HCT116 (cell line): ENCODE measurements at regions not wholly inside any gene's neighbourhood (a gene's known extent, or its start where the extent isn't known, plus 50 kb on each side); places are given as distances from the start of the nearest gene placed in this dataset.

Experiments
- ATAC-seq: fragments of 200-7000 bp; cut with Tn5 transposase; 2 replicates; pipeline ENCODE4 v1.9.1; 2020; ENCODE audit warnings: mild to moderate bottlenecking, moderate library complexity
- BruUV-seq: library from RNA; stranded (reverse); fragments of 400-500 nt; replicated peaks from 2 replicates; lab custom pipeline; 2021; lab: Mats Ljungman, UMichigan
- CTCF ChIA-PET: fragments of 300-600 bp; sonication (Branson Sonifier 250); formaldehyde crosslinking; loops from one replicate; lab custom pipeline; 2021; ENCODE audit warnings: antibody characterized with exemption; lab: Charles Lee
- POLR2A ChIA-PET: fragments of 300-600, 350-600 bp; sonication (Branson Sonifier 250); formaldehyde crosslinking; loops from one replicate; lab custom pipeline; 2021; ENCODE audit warnings: antibody characterized with exemption; lab: Charles Lee
- RAD21 ChIA-PET, 2 experiments: fragments of 300-600 bp; sonication (Branson Sonifier 250); formaldehyde crosslinking; loops; one replicate each; lab custom pipeline; 2023; ENCODE audit warnings: low total read pairs in 2 of 2; ENCODE audit not compliant: uncharacterized antibody in 2 of 2, unreplicated experiment in 2 of 2, low non-redundant PET in 1 of 2; lab: Charles Lee
- DNase-seq: peaks from one replicate; pipeline ENCODE4 v3.0.0-alpha.2; 2010; ENCODE audit warnings: low read depth, low spot score
- H2AFZ ChIP-seq: fragments of 200-600 bp; shearing (Covaris generic), sonication (generic); 2 replicates; pipeline ENCODE4 v1.6.1; 2017; ENCODE audit warnings: low read depth, mixed run types, mixed read lengths, antibody characterized with exemption, low read length; ENCODE audit not compliant: poor library complexity, severe bottlenecking
- H3K27ac ChIP-seq: 2 replicates; pipeline ENCODE4 v1.5.1; 2012; ENCODE audit warnings: low read depth, low read length
- H3K27me3 ChIP-seq: fragments of 200-600 bp; sonication (generic); 2 replicates; pipeline ENCODE4 v1.6.1; 2016; ENCODE audit warnings: mixed run types, low read length, mixed read lengths; ENCODE audit not compliant: insufficient read depth
- H3K36me3 ChIP-seq, 2 experiments: fragments of 200-500 bp in 1 of 2; fragments of 200-600 bp in 1 of 2; sonication (Bioruptor generic) in 1 of 2; sonication (generic) in 1 of 2; 2 replicates each; pipeline versions ENCODE4 v1.5.1 to v1.6.1; 2014 to 2016; ENCODE audit warnings: low read length in 2 of 2, inconsistent platforms in 1 of 2, mixed read lengths in 1 of 2, mixed run types in 1 of 2; ENCODE audit not compliant: insufficient read depth in 2 of 2, control insufficient read depth in 1 of 2
- H3K4me1 ChIP-seq, 2 experiments: fragments of 200-600 bp in 1 of 2; sonication (generic) in 1 of 2; 2 replicates each; pipeline versions ENCODE4 v1.5.1 to v1.6.1; 2012 to 2017; ENCODE audit warnings: low read length in 2 of 2, inconsistent platforms in 1 of 2, mild to moderate bottlenecking in 1 of 2, mixed read lengths in 1 of 2, mixed run types in 1 of 2, moderate library complexity in 1 of 2; ENCODE audit not compliant: insufficient read depth in 2 of 2, control insufficient read depth in 1 of 2
- H3K4me2 ChIP-seq: fragments of 200-600 bp; sonication (generic); 2 replicates; pipeline ENCODE4 v1.6.1; 2017; ENCODE audit warnings: mixed run types, low read length, mixed read lengths
- H3K4me3 ChIP-seq, 2 experiments: fragments of 200-600 bp in 1 of 2; sonication (generic) in 1 of 2; replicated peaks in 1 of 2; 2 replicates each; pipeline ENCODE4 v1.5.1; 2011 to 2016; ENCODE audit warnings: low read length in 2 of 2, control low read depth in 1 of 2, low read depth in 1 of 2, mild to moderate bottlenecking in 1 of 2, mixed read lengths in 1 of 2, mixed run types in 1 of 2
- H3K79me2 ChIP-seq: fragments of 200-600 bp; sonication (generic); 2 replicates; pipeline ENCODE4 v1.6.1; 2017; ENCODE audit warnings: mild to moderate bottlenecking, mixed run types, low read length, moderate library complexity, mixed read lengths; ENCODE audit not compliant: insufficient read depth
- H3K9ac ChIP-seq: fragments of 200-600 bp; sonication (generic); 2 replicates; pipeline ENCODE4 v1.6.1; 2016; ENCODE audit warnings: low read length, mixed read lengths
- H3K9me2 ChIP-seq: fragments of 200-600 bp; sonication (generic), shearing (Covaris generic); 2 replicates; pipeline ENCODE4 v1.6.1; 2017; ENCODE audit warnings: mixed run types, mild to moderate bottlenecking, moderate library complexity; ENCODE audit not compliant: insufficient read depth
- H3K9me3 ChIP-seq, 2 experiments: fragments of 200-500 bp in 1 of 2; fragments of 200-600 bp in 1 of 2; sonication (Bioruptor generic) in 1 of 2; sonication (generic) in 1 of 2; 2 replicates each; pipeline ENCODE4 v1.6.1; 2014 to 2017; ENCODE audit warnings: low read length in 2 of 2, mixed read lengths in 2 of 2, inconsistent platforms in 1 of 2, low read depth in 1 of 2, mild to moderate bottlenecking in 1 of 2, mixed run types in 1 of 2, moderate library complexity in 1 of 2; ENCODE audit not compliant: control insufficient read depth in 1 of 2, insufficient read depth in 1 of 2
- H4K20me1 ChIP-seq: fragments of 200-600 bp; sonication (generic), shearing (Covaris generic); 2 replicates; pipeline ENCODE4 v1.6.1; 2017; ENCODE audit warnings: mixed run types, mild to moderate bottlenecking, moderate library complexity; ENCODE audit not compliant: insufficient read depth
- CBX3 ChIP-seq: IDR thresholded peaks from 2 replicates; pipeline ENCODE4 v1.6.1; 2012; ENCODE audit warnings: low read depth
- CEBPB ChIP-seq: IDR thresholded peaks from 2 replicates; pipeline ENCODE4 v1.6.1; 2012; ENCODE audit warnings: low read depth
- ELF1 ChIP-seq: IDR thresholded peaks from 2 replicates; pipeline ENCODE4 v1.6.1; 2012; ENCODE audit warnings: low read depth, borderline replicate concordance
- EZH2 ChIP-seq: fragments of 200-600 bp; sonication (generic); IDR thresholded peaks from 2 replicates; pipeline ENCODE4 v1.6.1; 2017; ENCODE audit warnings: antibody characterized with exemption, mixed run types
- EZH2phosphoT487 ChIP-seq: fragments of 200-600 bp; IDR thresholded peaks from 2 replicates; pipeline ENCODE4 v1.6.1; 2018; ENCODE audit warnings: antibody characterized with exemption, borderline replicate concordance
- FOSL1 ChIP-seq: IDR thresholded peaks from 2 replicates; pipeline ENCODE4 v1.6.1; 2012; ENCODE audit warnings: low read depth
- JUND ChIP-seq: IDR thresholded peaks from 2 replicates; pipeline ENCODE4 v1.6.1; 2012
- POLR2A ChIP-seq: IDR thresholded peaks from 2 replicates; pipeline ENCODE4 v1.7.0; 2011; ENCODE audit warnings: borderline replicate concordance; ENCODE audit not compliant: insufficient read depth, insufficient read length; ENCODE audit errors: extremely low read depth
- RAD21 ChIP-seq: IDR thresholded peaks from 2 replicates; pipeline ENCODE4 v1.6.1; 2012; ENCODE audit warnings: low read depth, mild to moderate bottlenecking
- SP1 ChIP-seq: IDR thresholded peaks from 2 replicates; pipeline ENCODE4 v1.6.1; 2012; ENCODE audit warnings: low read depth
- SRF ChIP-seq: IDR thresholded peaks from 2 replicates; pipeline ENCODE4 v1.6.1; 2012; ENCODE audit warnings: low read depth
- ZFX ChIP-seq: fragments of 450-650 bp; IDR thresholded peaks from 2 replicates; pipeline ENCODE4 v1.6.1; 2017
- intact Hi-C: fragments of 100-400 bp; cut with micrococcal nuclease; formaldehyde crosslinking; loops from 2 replicates; pipeline ENCODE4 v1.10.0; 2022
- TF ChIP-seq, protein P1 (sequence below): IDR thresholded peaks from 2 replicates; pipeline ENCODE4 v1.6.1; 2012

DNA sequence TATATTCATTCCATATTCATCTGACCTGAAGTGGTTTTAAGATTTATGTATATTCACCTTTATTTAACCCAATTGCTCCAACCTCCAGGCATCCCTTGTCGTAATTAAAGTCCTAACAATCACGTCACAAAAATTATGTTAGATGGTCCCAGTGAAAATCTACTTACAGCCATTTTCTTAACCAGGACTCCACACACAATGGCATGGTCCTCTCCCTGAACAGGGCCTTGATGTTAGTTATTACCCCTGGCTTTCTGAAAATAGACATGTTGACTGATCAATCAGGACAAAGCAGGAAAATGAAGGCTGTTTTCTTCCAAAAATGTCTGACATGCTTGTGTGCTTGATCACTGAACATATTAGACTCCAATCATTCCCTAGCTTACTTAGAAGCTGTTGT is 542.7 kb upstream of the SLITRK5 start:
- Histone ChIP-seq H3K79me2 (no peaks in the 10 kb centered on the region), H2AFZ (no peak overlapping the region), H3K4me3 (no peak overlapping the region), H3K9ac (no peak overlapping the region), H3K4me1 (peaks cover 4 to 12% of the 10 kb centered on the region in 2 experiments), H3K27ac (no peak overlapping the region), H3K27me3 (no peaks in the 10 kb centered on the region), H3K9me3 (no peaks in the 10 kb centered on the region), H3K36me3 (no peaks in the 10 kb centered on the region), H3K9me2 (no peaks in the 10 kb centered on the region), H4K20me1 (no peaks in the 10 kb centered on the region), H3K4me2 (no peak overlapping the region)
- intact Hi-C loops, result no loop called here
- BruUV-seq, result no TSS peak
- TF ChIP-seq SP1 (no peak), ELF1 (no peak), EZH2phosphoT487 (no peak), FOSL1 (no peak), EZH2 (no peak), SRF (no peak)
- TF ChIP-seq, protein P1, sequence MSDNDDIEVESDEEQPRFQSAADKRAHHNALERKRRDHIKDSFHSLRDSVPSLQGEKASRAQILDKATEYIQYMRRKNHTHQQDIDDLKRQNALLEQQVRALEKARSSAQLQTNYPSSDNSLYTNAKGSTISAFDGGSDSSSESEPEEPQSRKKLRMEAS, result no peak
- ATAC-seq (no peak), DNase-seq (no peak)
- RAD21 ChIA-PET, result no interaction called here
- POLR2A ChIA-PET, result no interaction called here
- CTCF ChIA-PET, result no interaction called here

DNA sequence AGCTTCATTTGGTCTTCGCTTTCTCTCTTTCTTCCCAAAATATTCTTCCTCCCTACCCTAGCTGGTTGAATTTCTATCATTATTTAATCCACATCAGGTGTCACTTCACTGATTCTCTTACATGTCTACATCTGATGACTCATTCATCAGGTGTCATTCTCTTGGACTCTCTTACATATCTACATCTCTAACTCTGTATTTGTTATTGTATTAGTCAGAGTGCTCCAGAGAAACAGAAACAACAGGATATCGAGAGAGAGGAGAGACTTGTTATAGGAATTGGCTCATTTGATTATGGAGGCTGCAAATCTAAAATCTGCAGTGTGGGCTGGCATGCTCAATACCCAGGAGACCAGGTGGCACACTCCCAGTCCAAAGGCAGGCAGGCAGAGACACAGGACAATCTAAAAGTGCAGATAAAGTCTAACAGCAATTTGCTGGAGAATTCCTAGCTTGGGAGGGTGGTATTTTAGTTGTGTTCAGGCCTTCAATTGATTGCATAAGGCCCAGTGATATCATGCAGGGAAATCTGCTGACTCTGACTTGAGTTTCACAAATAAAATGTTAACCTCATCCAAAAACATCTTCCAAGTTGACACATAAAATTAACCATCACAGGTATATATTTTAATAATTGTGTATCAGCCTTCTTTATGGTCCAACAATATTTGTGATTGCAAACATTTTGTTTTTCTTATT is 541.4 kb upstream of the SLITRK5 start:
- ATAC-seq, result no peak
- CTCF ChIA-PET, result no interaction called here
- intact Hi-C loops, result no loop called here

More for the DNA sequence above, 541.4 kb upstream of the SLITRK5 start:
- H3K9me2 ChIP-seq, result no peaks in the 10 kb centered on the region
- TF ChIP-seq CEBPB, result no peak
- no peak for TF ChIP-seq SRF
- TF ChIP-seq JUND, result no peak
- TF ChIP-seq POLR2A, result no peak
- no peak for TF ChIP-seq CBX3
- no peak for TF ChIP-seq RAD21
- no peak for TF ChIP-seq ZFX
- H3K27me3 ChIP-seq, result no peaks in the 10 kb centered on the region
- H3K9me3 ChIP-seq, result no peaks in the 10 kb centered on the region
- H3K4me1 ChIP-seq, result no peaks in the 10 kb centered on the region; a peak in 1 of 4 replicates
- H3K27ac ChIP-seq, result no peak overlapping the region
- H4K20me1 ChIP-seq, result no peaks in the 10 kb centered on the region
- no peak for DNase-seq
- POLR2A ChIA-PET, result no interaction called here
- no peak overlapping the region for H3K4me2 ChIP-seq
- RAD21 ChIA-PET, result no interaction called here
- H2AFZ ChIP-seq, result no peak overlapping the region
- no peaks in the 10 kb centered on the region for H3K79me2 ChIP-seq
- no peak overlapping the region for H3K9ac ChIP-seq
- H3K36me3 ChIP-seq, result no peaks in the 10 kb centered on the region
- H3K4me3 ChIP-seq, result no peak overlapping the region
- BruUV-seq, result no TSS peak
